GM18858 (cell line): ENCODE measurements at regions not wholly inside any gene's neighbourhood (a gene's known extent, or its start where the extent isn't known, plus 50 kb on each side); places are given as distances from the start of the nearest gene placed in this dataset.
A peak's percentile ranks its signal among the peaks of the same experiment; 100 is the strongest.
"Not testable (repeated sequence)": the region's sequence is repeated elsewhere in the genome, so short reads cannot be mapped to it uniquely, and the experiment has no call there.

Source experiments
- ATAC-seq: cut with Tn5 transposase; IDR thresholded peaks from one replicate; pipeline ENCODE4 v1.9.1; 2021; ENCODE audit not compliant: unreplicated experiment

- ATAC-seq = not testable (repeated sequence)
Measured at GRCh38 chr5:93933269-93933668, 191.9 kb upstream of the POU5F2 start.

GRCh38 chr5:93930098-93930497, 188.7 kb upstream of the POU5F2 start:
- ATAC-seq = no peak

GRCh38 chr5:93929131-93929530, 187.7 kb upstream of the POU5F2 start:
- no peak for ATAC-seq

- no peak for ATAC-seq
Measured at GRCh38 chr5:93926831-93927620, 185.6 kb upstream of the POU5F2 start.

GRCh38 chr5:93925321-93925720, 183.9 kb upstream of the POU5F2 start:
- ATAC-seq = no peak

- ATAC-seq = no peak
Measured at GRCh38 chr5:93924628-93925027, 183.2 kb upstream of the POU5F2 start.

- no peak for ATAC-seq
Measured at GRCh38 chr5:93922551-93922950, 181.2 kb upstream of the POU5F2 start.

- ATAC-seq = no peak
Measured at GRCh38 chr5:93921001-93921400, 179.6 kb upstream of the POU5F2 start.

GRCh38 chr5:93916872-93917271, 175.5 kb upstream of the POU5F2 start:
- no peak for ATAC-seq

GRCh38 chr5:93915142-93915553, 173.7 kb upstream of the POU5F2 start:
- ATAC-seq = peak; percentile 64

GRCh38 chr5:93911609-93912008, 170.2 kb upstream of the POU5F2 start:
- ATAC-seq = no peak

GRCh38 chr5:93909356-93909755, 168.0 kb upstream of the POU5F2 start:
- no peak for ATAC-seq

GRCh38 chr5:93904917-93905316, 163.5 kb upstream of the POU5F2 start:
- no peak for ATAC-seq

- no peak for ATAC-seq
Measured at GRCh38 chr5:93902288-93902687, 160.9 kb upstream of the POU5F2 start.

GRCh38 chr5:93899026-93899600, 157.7 kb upstream of the POU5F2 start:
- peak; percentile 75 for ATAC-seq

- ATAC-seq = no peak
Measured at GRCh38 chr5:93894601-93895354, 153.4 kb upstream of the POU5F2 start.

GRCh38 chr5:93893075-93893474, 151.7 kb upstream of the POU5F2 start:
- ATAC-seq = no peak

GRCh38 chr5:93892481-93892880, 151.1 kb upstream of the POU5F2 start:
- ATAC-seq = no peak

- no peak for ATAC-seq
Measured at GRCh38 chr5:93891491-93892480, 150.4 kb upstream of the POU5F2 start.

GRCh38 chr5:93890657-93891056, 149.3 kb upstream of the POU5F2 start:
- no peak for ATAC-seq

GRCh38 chr5:93887678-93888077, 146.3 kb upstream of the POU5F2 start:
- ATAC-seq = no peak
